Body of pancreas (tissue), 4 donors: ENCODE measurements at regions not wholly inside any gene's neighbourhood (a gene's known extent, or its start where the extent isn't known, plus 50 kb on each side); places are given as distances from the start of the nearest gene placed in this dataset. TPM values are rescaled to one million over a fixed set of nuclear protein-coding genes. Genes with fewer than 3 reads are reported as not detected.

Experiments
- ATAC-seq: fragments of 150-250 bp; one replicate; pipeline ENCODE4 v1.9.1; 2016
- DNase-seq, 4 donors: peaks; one replicate each; pipeline ENCODE4 v3.0.0-alpha.2; 2019
- H3K27ac ChIP-seq, 4 donors: fragments of 200-600 bp; sonication (generic); 1 replicate in 3 of 4; 2 replicates in 1 of 4; pipeline versions ENCODE4 v1.5.1 to v1.6.1; 2016 to 2019; ENCODE audit warnings: mild to moderate bottlenecking in 1 of 4, mixed read lengths in 1 of 4, moderate library complexity in 1 of 4
- H3K27me3 ChIP-seq, 2 donors: fragments of 200-600 bp; sonication (generic); one replicate each; pipeline ENCODE4 v1.6.0; 2016; ENCODE audit warnings: mild to moderate bottlenecking in 1 of 2
- H3K36me3 ChIP-seq, 2 donors: fragments of 200-600 bp; sonication (generic); replicated peaks in 1 of 2; 2 replicates each; pipeline ENCODE4 v1.5.1; 2016; ENCODE audit warnings: low read depth in 2 of 2; ENCODE audit not compliant: insufficient read depth in 1 of 2
- H3K4me1 ChIP-seq: fragments of 200-600 bp; sonication (generic); one replicate; pipeline ENCODE4 v1.6.0; 2016
- H3K4me3 ChIP-seq, 2 donors: fragments of 200-600 bp; sonication (generic); 1 replicate in 1 of 2; 2 replicates in 1 of 2; pipeline ENCODE4 v1.5.1; 2016 to 2019
- H3K9me3 ChIP-seq, 3 donors: fragments of 200-600 bp; sonication (generic); 1 replicate in 2 of 3; 2 replicates in 1 of 3; pipeline ENCODE4 v1.5.1; 2016
- POLR2A ChIP-seq, 3 donors: fragments of 450-650 bp; IDR thresholded peaks; one replicate each; pipeline ENCODE4 v1.6.1; 2016; ENCODE audit warnings: antibody characterized with exemption in 3 of 3, mild to moderate bottlenecking in 2 of 3
- WGBS, 2 donors: methylation state at CpG; one replicate each; pipeline ENCODE4 v1.1.5; 2017; 5-methylcytosine and 5-hydroxymethylcytosine counted together
- intact Hi-C: fragments of 100-400 bp; cut with DNase I; formaldehyde crosslinking; loops from one replicate; pipeline ENCODE4 v1.15.1; 2023
- microRNA-seq, 2 donors: library from miRNA; unstranded; fragments of <30 nt; microRNA quantifications; one replicate each; pipeline ENCODE4, GENCODE V29; 2016; ENCODE audit warnings: borderline number of aligned reads in 2 of 2, borderline replicate concordance in 2 of 2
- small RNA-seq: library from RNA; depleted of rRNA; stranded (forward); fragments of <200 nt; gene quantifications from one replicate; pipeline ENCODE3, GENCODE V24; 2016
- TF ChIP-seq, protein P1 (sequence below), 7 experiments: fragments of 450-650 bp in 4 of 7; fragments of 200-600 bp in 3 of 7; sonication (generic) in 3 of 7; IDR thresholded peaks; one replicate each; pipeline ENCODE4 v1.5.1; 2016 to 2019; ENCODE audit warnings: antibody characterized with exemption in 7 of 7

DNA sequence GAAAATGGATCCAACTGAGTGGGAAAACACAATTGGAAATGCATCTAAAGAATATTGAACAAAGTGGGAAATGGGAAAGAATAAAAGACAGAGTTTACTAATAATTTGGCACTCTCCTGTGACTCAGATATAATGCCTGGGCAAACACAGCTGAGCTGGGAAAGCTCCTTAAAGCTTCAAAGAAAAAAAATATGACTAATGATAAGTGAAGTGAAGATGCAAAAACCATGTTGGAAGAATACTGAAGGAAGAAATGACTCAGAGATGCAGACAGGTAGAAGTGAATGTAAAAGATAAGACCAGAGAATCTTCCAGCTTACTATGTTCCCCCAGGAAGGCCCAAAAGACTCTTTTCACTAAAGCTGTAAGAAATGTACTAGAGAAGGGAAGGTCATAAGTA is 62.4 kb upstream of the FOXG1 start:
- no peak overlapping the region for H3K4me3 ChIP-seq
- H3K27me3 ChIP-seq, result no peaks in the 10 kb centered on the region
- H3K4me1 ChIP-seq, result no peaks in the 10 kb centered on the region
- TF ChIP-seq, protein P1, sequence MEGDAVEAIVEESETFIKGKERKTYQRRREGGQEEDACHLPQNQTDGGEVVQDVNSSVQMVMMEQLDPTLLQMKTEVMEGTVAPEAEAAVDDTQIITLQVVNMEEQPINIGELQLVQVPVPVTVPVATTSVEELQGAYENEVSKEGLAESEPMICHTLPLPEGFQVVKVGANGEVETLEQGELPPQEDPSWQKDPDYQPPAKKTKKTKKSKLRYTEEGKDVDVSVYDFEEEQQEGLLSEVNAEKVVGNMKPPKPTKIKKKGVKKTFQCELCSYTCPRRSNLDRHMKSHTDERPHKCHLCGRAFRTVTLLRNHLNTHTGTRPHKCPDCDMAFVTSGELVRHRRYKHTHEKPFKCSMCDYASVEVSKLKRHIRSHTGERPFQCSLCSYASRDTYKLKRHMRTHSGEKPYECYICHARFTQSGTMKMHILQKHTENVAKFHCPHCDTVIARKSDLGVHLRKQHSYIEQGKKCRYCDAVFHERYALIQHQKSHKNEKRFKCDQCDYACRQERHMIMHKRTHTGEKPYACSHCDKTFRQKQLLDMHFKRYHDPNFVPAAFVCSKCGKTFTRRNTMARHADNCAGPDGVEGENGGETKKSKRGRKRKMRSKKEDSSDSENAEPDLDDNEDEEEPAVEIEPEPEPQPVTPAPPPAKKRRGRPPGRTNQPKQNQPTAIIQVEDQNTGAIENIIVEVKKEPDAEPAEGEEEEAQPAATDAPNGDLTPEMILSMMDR (IDR thresholded peaks at IDR 0.05), result no peak
- TF ChIP-seq POLR2A (IDR thresholded peaks at IDR 0.05), result no peak
- H3K9me3 ChIP-seq, result no peaks in the 10 kb centered on the region
- ATAC-seq (no peak), DNase-seq (no peak)
- intact Hi-C loops, result no loop called here
- H3K27ac ChIP-seq, result no peak overlapping the region
- no peaks in the 10 kb centered on the region for H3K36me3 ChIP-seq

DNA sequence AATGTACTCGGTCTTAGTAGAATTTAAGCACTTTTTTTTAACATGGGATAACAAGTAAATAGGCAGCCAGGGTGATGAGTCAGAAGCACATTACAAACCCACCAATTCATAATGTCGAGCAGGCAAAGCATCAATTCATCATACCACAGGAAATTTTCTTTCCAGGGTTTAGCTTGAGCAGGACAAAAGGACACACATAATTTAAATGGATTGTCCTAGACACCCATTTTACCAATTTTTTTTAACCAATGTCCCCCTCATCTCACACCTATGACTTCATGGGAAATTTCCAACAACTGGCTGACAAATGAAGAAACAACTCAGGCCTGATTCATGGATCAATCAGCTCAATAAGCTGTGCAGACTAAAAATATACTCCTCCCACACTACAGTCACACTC is 58.8 kb upstream of the FOXG1 start:
- TF ChIP-seq POLR2A (IDR thresholded peaks at IDR 0.05), result no peak
- TF ChIP-seq, protein P1 (IDR thresholded peaks at IDR 0.05), result no peak
- DNase-seq (no peak), ATAC-seq (no peak)
- no peaks in the 10 kb centered on the region for H3K9me3 ChIP-seq
- no peaks in the 10 kb centered on the region for H3K27me3 ChIP-seq
- H3K36me3 ChIP-seq, result no peaks in the 10 kb centered on the region
- intact Hi-C loops, result no loop called here
- H3K4me3 ChIP-seq, result no peak overlapping the region
- H3K4me1 ChIP-seq, result no peaks in the 10 kb centered on the region
- 48 to 49% methylated on average over 2 of the region's 2 CpGs for WGBS, 2 donors
- H3K27ac ChIP-seq, result no peak overlapping the region

DNA sequence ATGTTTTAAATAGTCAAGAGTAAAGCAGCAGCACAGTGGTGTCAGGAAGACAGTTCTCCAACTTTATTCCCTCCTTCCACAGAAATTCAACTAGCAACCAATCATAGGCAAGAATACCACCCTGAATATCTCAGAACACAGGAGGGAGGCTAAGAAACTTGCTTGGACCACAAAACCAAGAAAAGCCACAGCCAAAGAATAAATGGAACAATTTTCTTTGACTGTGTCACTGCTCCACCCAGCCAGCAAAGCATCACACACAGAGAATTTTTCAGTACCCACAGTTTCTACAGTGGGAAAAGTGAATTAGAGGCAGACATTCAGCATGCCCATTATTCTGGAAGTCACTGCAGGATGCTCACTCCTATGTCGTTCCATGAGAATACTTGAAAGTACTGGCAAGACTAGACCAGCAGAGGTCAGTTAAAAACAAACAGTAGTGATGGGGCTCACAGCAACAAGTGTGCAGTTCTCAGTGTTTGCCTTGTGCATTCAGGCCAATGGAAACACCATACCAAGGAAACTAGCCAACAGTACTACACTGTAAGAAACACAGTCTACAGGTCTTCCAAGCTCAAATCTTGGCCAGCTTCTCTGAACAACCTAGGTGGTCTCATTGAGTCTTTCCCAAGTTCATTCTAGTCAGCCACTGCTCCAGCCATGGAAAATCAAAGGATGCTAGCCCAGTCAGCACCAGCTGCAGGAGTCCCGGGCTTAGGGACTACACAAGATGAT is 56.8 kb upstream of the FOXG1 start:
- H3K27me3 ChIP-seq, result no peaks in the 10 kb centered on the region
- 31 to 57% methylated on average over 2 of the region's 2 CpGs for WGBS, 2 donors
- DNase-seq (no peak), ATAC-seq (no peak)
- H3K9me3 ChIP-seq, result no peaks in the 10 kb centered on the region
- H3K4me1 ChIP-seq, result no peaks in the 10 kb centered on the region
- intact Hi-C loops, result no loop called here
- no peaks in the 10 kb centered on the region for H3K36me3 ChIP-seq
- H3K4me3 ChIP-seq, result no peak overlapping the region
- TF ChIP-seq, protein P1 (IDR thresholded peaks at IDR 0.05), result no peak
- TF ChIP-seq POLR2A (IDR thresholded peaks at IDR 0.05), result no peak
- H3K27ac ChIP-seq, result no peak overlapping the region

Small RNA genes lying in the stretch of these regions (microRNA-seq; reads per million reads assigned to microRNA genes)
- 0 reads per million in 2 donors for gene MIR3171
- 0 reads per million in 2 donors for gene MIR4307

Small RNA genes lying in the stretch of these regions (small RNA-seq; reads per million reads assigned to genes)
- gene EIF4A1P12 (not detected), gene MIR3171 (not detected), gene MIR4307 (not detected)
